CD14-positive monocyte (primary cell): ENCODE measurements at regions not wholly inside any gene's neighbourhood (a gene's known extent, or its start where the extent isn't known, plus 50 kb on each side); places are given as distances from the start of the nearest gene placed in this dataset.

Experiments
- DNase-seq, 3 donors: peaks; one replicate each; pipeline ENCODE4 v3.0.0-alpha.2; 2011 to 2022
- H2AFZ ChIP-seq: 2 replicates; pipeline ENCODE4 v1.6.0; 2012; ENCODE audit warnings: mild to moderate bottlenecking, low read depth, low read length, inconsistent platforms; ENCODE audit not compliant: insufficient read depth, poor library complexity, severe bottlenecking
- H3K27ac ChIP-seq, 2 donors: 1 replicate in 1 of 2; 2 replicates in 1 of 2; pipeline ENCODE4 v1.5.1; 2012 to 2013; ENCODE audit warnings: low read length in 2 of 2, control low read depth in 1 of 2, inconsistent platforms in 1 of 2, low read depth in 1 of 2, mild to moderate bottlenecking in 1 of 2
- H3K27me3 ChIP-seq, 2 donors: one replicate each; pipeline versions ENCODE4 v1.6.0 to v1.6.1; 2011 to 2013; ENCODE audit warnings: low read length in 2 of 2; ENCODE audit not compliant: control insufficient read depth in 2 of 2, insufficient read depth in 2 of 2
- H3K36me3 ChIP-seq, 2 donors: replicated peaks in 1 of 2; 1 replicate in 1 of 2; 2 replicates in 1 of 2; pipeline versions ENCODE4 v1.5.1 to v1.6.1; 2012 to 2013; ENCODE audit warnings: low read length in 2 of 2, control low read depth in 1 of 2, inconsistent platforms in 1 of 2, mild to moderate bottlenecking in 1 of 2; ENCODE audit not compliant: insufficient read depth in 2 of 2, control insufficient read depth in 1 of 2
- H3K4me1 ChIP-seq, 2 donors: 1 replicate in 1 of 2; 2 replicates in 1 of 2; pipeline versions ENCODE4 v1.5.1 to v1.6.1; 2012 to 2013; ENCODE audit warnings: low read length in 2 of 2, control low read depth in 1 of 2, inconsistent platforms in 1 of 2, mild to moderate bottlenecking in 1 of 2, moderate library complexity in 1 of 2; ENCODE audit not compliant: insufficient read depth in 2 of 2, control insufficient read depth in 1 of 2
- H3K4me2 ChIP-seq: replicated peaks from 2 replicates; pipeline ENCODE3; 2012; ENCODE audit warnings: low read length, moderate library complexity, mild to moderate bottlenecking; ENCODE audit not compliant: poor library complexity, severe bottlenecking; ENCODE audit errors: extremely low read depth
- H3K4me3 ChIP-seq, 3 experiments: fragments of 200-600 bp in 1 of 3; sonication (generic) in 1 of 3; replicated peaks in 1 of 3; 1 replicate in 2 of 3; 2 replicates in 1 of 3; pipeline ENCODE4 v1.5.1; 2011 to 2013; ENCODE audit warnings: low read length in 3 of 3, mild to moderate bottlenecking in 3 of 3, control low read depth in 2 of 3, low read depth in 2 of 3, inconsistent platforms in 1 of 3, moderate library complexity in 1 of 3
- H3K79me2 ChIP-seq: 2 replicates; pipeline ENCODE4 v1.6.0; 2012; ENCODE audit warnings: mild to moderate bottlenecking, control low read depth, inconsistent platforms, low read length, moderate library complexity; ENCODE audit not compliant: insufficient read depth
- H3K9ac ChIP-seq: 2 replicates; pipeline ENCODE4 v1.6.0; 2017; ENCODE audit warnings: low read length, mild to moderate bottlenecking; ENCODE audit not compliant: insufficient read depth, poor library complexity, severe bottlenecking
- H3K9me3 ChIP-seq, 2 donors: replicated peaks in 1 of 2; 1 replicate in 1 of 2; 2 replicates in 1 of 2; pipeline versions ENCODE4 v1.5.1 to v1.6.1; 2012 to 2013; ENCODE audit warnings: low read length in 2 of 2, control low read depth in 1 of 2; ENCODE audit not compliant: control insufficient read depth in 1 of 2, insufficient read depth in 1 of 2
- H4K20me1 ChIP-seq: 2 replicates; pipeline ENCODE4 v1.6.0; 2012; ENCODE audit warnings: mild to moderate bottlenecking, low read length, control low read depth, moderate library complexity; ENCODE audit not compliant: insufficient read depth
- H3K27ac Mint-ChIP-seq, 7 donors: one replicate each; pipeline ENCODE4 v1.8.0; 2020; ENCODE audit warnings: mild to moderate bottlenecking in 7 of 7, mixed read lengths in 7 of 7, moderate library complexity in 6 of 7, inconsistent platforms in 2 of 7
- H3K27me3 Mint-ChIP-seq, 3 donors: one replicate each; pipeline ENCODE4 v1.8.0; 2021 to 2022; ENCODE audit warnings: low read depth in 3 of 3, mild to moderate bottlenecking in 3 of 3, mixed read lengths in 3 of 3, moderate library complexity in 3 of 3, inconsistent platforms in 1 of 3
- H3K36me3 Mint-ChIP-seq, 2 donors: one replicate each; pipeline ENCODE4 v1.8.0; 2020; ENCODE audit warnings: mixed read lengths in 2 of 2, inconsistent platforms in 1 of 2, mild to moderate bottlenecking in 1 of 2
- H3K4me1 Mint-ChIP-seq: one replicate; pipeline ENCODE4 v1.8.0; 2020; ENCODE audit warnings: mild to moderate bottlenecking, mixed read lengths
- H3K4me3 Mint-ChIP-seq, 2 donors: one replicate each; pipeline ENCODE4 v1.8.0; 2020; ENCODE audit warnings: mild to moderate bottlenecking in 2 of 2, mixed read lengths in 2 of 2, moderate library complexity in 1 of 2
- H3K9me3 Mint-ChIP-seq, 7 donors: one replicate each; pipeline ENCODE4 v1.8.0; 2020 to 2022; ENCODE audit warnings: mixed read lengths in 7 of 7, mild to moderate bottlenecking in 6 of 7, moderate library complexity in 6 of 7, inconsistent platforms in 2 of 7
- WGBS: methylation state at CpG from one replicate; pipeline ENCODE4 v1.1.5; 2013; ENCODE audit warnings: missing lambda C conversion rate; ENCODE audit not compliant: insufficient coverage; 5-methylcytosine and 5-hydroxymethylcytosine counted together
- intact Hi-C, 2 donors: fragments of 100-400 bp; cut with micrococcal nuclease; formaldehyde crosslinking; loops; one replicate each; pipeline versions ENCODE4 v1.15.0 to v1.15.1; 2023
- TF ChIP-seq, protein P1 (sequence below): fragments of 200-600 bp; IDR thresholded peaks from one replicate; pipeline ENCODE4 v1.8.0; 2022; ENCODE audit warnings: antibody characterized with exemption, mild to moderate bottlenecking

DNA sequence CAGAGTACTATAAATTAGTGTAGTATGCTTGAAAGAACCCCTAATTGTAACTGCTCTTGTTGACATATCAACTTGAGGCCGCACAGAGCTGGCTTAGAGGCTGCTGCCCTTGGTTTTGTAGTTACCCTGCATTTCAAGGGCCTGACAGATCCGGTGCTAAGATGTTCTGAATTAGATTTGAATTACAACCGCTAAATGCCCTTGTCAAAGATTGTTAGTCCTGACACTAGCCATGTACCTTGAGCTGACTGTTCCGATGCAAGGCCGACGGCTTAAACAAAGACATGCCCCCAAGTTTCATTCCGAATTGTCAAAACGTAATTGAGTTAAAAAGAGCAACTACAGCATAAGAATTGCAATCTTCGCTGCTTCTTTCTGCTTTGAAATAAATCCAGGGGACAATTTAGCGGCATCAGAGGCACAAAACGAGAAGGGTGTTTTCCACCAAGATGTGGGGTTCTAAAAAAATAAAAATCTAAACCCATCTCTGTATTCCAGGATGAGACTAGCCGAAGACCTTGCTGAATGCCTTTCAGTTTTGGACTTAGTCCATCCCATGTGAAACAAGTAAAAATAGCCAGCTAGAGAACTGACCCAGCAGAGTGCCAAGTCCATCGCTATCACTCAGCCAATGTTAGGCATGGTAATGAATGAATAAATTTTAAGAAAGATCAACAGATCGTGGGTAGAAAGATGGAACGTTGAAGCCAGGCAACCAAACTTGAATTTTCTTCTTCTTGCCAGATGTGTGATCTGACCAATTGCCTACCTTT, 148.7 kb downstream of the DICER1 start:
- Histone ChIP-seq H3K4me1 (no peaks in the 10 kb centered on the region), H3K27ac (no peak overlapping the region), H3K4me2 (no peak overlapping the region), H3K36me3 (no peaks in the 10 kb centered on the region), H4K20me1 (no peaks in the 10 kb centered on the region), H3K27me3 (peaks cover 4% of the 10 kb centered on the region in 2 donors), H3K4me3 (no peak overlapping the region), H3K9ac (no peak overlapping the region), H2AFZ (no peak overlapping the region), H3K9me3 (no peaks in the 10 kb centered on the region), H3K79me2 (no peaks in the 10 kb centered on the region)
- Mint-ChIP-seq H3K4me1 (no peaks in the 10 kb centered on the region), H3K36me3 (no peaks in the 10 kb centered on the region), H3K27ac (no peak overlapping the region), H3K9me3 (peaks cover 0 to 3% (median 1%) of the 10 kb centered on the region in 7 donors), H3K27me3 (peaks cover 16 to 26% (median 16%) of the 10 kb centered on the region in 3 donors), H3K4me3 (no peak overlapping the region)
- TF ChIP-seq, protein P1, sequence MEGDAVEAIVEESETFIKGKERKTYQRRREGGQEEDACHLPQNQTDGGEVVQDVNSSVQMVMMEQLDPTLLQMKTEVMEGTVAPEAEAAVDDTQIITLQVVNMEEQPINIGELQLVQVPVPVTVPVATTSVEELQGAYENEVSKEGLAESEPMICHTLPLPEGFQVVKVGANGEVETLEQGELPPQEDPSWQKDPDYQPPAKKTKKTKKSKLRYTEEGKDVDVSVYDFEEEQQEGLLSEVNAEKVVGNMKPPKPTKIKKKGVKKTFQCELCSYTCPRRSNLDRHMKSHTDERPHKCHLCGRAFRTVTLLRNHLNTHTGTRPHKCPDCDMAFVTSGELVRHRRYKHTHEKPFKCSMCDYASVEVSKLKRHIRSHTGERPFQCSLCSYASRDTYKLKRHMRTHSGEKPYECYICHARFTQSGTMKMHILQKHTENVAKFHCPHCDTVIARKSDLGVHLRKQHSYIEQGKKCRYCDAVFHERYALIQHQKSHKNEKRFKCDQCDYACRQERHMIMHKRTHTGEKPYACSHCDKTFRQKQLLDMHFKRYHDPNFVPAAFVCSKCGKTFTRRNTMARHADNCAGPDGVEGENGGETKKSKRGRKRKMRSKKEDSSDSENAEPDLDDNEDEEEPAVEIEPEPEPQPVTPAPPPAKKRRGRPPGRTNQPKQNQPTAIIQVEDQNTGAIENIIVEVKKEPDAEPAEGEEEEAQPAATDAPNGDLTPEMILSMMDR, result no peak
- DNase-seq, result no peak
- intact Hi-C loops, result no loop called here
- 94% methylated on average over 12 of the region's 15 CpGs for WGBS

DNA sequence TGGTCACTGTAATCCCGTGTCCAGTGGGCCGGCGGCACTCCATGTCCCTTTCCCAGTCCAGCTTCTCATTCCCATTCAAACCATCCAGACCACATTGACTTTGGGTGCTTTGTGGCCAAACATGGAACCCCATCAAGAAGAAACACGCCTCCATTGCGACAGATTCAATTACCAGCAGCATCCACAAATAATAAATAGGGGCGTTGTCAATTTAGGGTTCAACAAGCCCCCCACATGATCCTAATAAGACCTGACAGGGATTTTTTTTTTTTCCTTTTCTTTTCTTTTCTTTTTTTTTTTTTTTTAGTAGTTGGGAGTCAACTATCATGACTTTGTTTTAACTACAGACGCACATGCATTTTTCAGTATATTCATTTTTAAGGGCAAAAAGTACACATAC, 149.4 kb downstream of the DICER1 start:
- no peak for DNase-seq
- Histone ChIP-seq H2AFZ (no peak overlapping the region), H3K9me3 (no peaks in the 10 kb centered on the region), H4K20me1 (no peaks in the 10 kb centered on the region), H3K4me2 (no peak overlapping the region), H3K79me2 (no peaks in the 10 kb centered on the region), H3K4me3 (no peak overlapping the region), H3K27me3 (peaks cover 4% of the 10 kb centered on the region in 2 donors), H3K36me3 (no peaks in the 10 kb centered on the region), H3K27ac (no peak overlapping the region), H3K9ac (no peak overlapping the region), H3K4me1 (no peaks in the 10 kb centered on the region)
- Mint-ChIP-seq H3K9me3 (peaks cover 0 to 1% (median 0%) of the 10 kb centered on the region in 7 donors), H3K36me3 (no peaks in the 10 kb centered on the region), H3K4me3 (no peak overlapping the region), H3K27me3 (peaks cover 13 to 30% (median 16%) of the 10 kb centered on the region in 3 donors), H3K4me1 (no peaks in the 10 kb centered on the region), H3K27ac (no peak overlapping the region)
- TF ChIP-seq, protein P1, result no peak
- intact Hi-C loops, result no loop called here
- 100% methylated on average over 3 of the region's 7 CpGs for WGBS
